IPS-NIHi11 (cell line): ENCODE measurements at regions not wholly inside any gene's neighbourhood (a gene's known extent, or its start where the extent isn't known, plus 50 kb on each side); places are given as distances from the start of the nearest gene placed in this dataset.

Experiments
- DNase-seq: peaks from one replicate; pipeline ENCODE4 v3.0.0; 2012; ENCODE audit warnings: mixed read lengths, low spot score

GRCh38 chr11:115598257-115598901 lies 94.2 kb upstream of the CADM1 start:
- no peak for DNase-seq

DNA sequence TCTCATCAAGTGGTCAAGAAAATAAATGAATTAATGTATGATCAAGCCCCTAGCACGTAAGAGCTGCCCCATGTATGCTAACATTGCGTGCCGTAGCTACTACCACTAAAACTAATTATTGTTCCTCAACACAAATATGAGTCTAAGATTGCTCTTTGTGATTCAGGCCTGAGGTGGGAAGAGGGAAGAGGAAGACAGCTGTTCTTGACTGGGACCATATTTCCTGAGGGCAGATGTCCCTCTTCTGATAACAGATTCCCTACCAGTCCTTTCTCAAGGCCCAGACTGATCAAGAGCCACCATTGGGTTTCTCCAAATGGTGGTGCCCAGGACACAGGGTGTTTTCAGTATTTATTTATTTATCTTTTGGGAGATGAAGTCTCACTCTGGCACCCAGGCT lies 87.2 kb upstream of the CADM1 start:
- DNase-seq = no peak

GRCh38 chr11:115590254-115590653 lies 86.0 kb upstream of the CADM1 start:
- DNase-seq = peak; percentile 21

GRCh38 chr11:115587718-115588342 lies 83.6 kb upstream of the CADM1 start:
- no peak for DNase-seq

DNA sequence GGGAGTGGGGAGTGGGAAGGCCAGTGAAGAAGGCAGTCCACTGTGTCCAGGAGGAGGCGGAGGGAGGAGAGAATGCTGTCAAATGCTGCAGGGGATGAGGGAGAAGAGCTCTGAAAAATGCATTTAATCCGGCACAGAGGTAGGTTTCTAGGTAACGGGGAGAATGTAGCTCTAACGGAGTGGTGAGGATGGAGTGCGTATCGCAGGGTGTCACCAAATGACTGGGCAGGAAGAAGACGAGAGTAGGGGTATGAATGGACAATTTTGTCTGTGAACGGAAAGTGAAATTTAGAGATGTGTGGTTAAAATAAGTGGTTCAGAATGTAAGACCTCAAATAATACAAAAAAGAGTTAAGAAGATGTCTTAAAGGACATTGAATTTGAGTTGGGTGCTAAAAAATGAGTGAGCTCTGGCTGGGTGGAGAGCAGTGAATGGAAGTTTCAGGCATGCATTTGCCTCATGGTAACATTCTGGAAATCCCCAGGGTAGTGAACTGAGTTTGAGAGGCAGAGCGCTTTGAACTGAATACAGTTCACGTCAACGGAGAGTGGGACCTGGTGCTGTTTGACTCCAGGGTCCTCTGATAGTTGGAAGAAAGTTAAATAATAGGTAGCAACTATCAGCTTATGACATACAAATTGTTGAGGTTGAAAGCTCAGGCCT lies 81.3 kb upstream of the CADM1 start:
- DNase-seq = no peak

GRCh38 chr11:115581871-115582639 lies 77.8 kb upstream of the CADM1 start:
- DNase-seq = peak; percentile 48

DNA sequence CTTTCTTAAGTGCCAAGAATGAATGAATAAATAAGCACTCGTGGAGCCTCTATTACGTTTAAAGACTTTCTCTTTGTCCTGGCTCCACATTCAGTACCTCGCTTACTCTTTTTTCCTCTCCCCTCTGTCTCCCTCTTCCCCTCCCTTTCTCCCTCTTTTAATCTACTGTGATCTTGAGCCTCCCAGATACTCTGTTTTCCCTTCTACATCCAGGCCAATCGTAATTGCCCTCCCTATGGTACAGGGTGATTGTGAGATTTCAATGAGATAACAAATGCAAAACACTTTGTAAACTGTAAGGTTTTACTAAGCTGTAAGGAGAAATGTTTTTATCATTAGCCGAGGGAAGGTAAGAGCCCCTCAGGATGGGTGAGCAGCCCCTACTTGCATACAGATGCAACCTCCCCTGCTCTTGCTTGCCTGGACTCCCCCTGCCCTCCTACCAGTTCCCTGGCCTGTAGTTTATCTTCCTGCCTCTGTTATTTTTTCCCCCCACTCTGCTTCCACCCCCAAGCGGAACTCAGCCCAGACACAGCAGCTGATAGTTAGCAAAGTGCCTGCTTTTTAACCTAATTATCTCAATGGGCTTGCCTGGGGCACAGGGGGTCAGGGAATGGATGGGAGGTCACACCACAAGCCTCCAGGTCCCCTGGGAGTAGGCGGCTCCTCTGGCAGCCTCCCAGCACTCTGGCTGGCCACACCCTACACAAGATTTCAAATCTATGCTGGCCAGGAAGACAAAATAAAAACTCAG lies 76.9 kb upstream of the CADM1 start:
- no peak for DNase-seq

DNA sequence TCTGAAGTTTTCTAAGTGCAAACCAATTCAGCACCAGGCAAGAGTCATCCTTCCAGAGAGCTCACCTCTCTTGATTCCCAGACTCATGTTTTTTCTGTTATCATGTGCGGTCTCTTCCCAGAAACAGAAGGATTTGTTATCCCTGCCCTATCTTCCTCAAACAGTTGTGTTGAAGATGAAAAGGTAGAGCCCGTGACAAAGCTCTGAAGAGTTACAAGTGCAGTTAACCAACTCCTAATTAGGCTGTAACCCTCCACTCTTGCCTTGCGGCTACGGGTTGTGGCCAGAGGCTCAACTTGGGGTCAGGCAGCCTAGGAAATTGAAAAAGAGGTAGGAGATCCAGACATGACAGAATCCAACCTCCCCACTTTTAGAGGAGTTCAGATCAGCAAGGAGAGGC lies 76.2 kb upstream of the CADM1 start:
- no peak for DNase-seq

- no peak for DNase-seq
These were observed 75.1 kb upstream of the CADM1 start for GRCh38 chr11:115579181-115579825.

- DNase-seq = no peak
These were observed 74.1 kb upstream of the CADM1 start for GRCh38 chr11:115578275-115578674.

DNA sequence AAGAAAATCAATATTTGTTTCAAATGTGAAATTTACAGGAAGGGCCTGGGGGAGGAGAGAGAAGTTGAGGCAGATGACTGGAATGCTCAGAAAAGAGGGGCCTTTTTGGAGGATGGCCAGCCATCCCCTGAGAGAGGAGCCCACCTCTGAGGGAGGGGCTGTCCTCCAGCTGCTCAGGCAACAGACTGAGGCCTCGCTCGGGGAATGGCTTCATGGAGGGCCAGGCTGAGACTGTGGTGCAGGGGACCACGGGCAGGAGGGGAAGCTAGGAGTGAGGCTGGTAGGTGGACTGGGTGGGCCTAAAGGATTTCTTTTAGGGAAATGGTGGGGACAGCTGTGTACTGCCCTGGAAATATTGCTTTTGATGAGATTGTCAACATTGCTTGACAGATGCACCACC lies 73.5 kb upstream of the CADM1 start:
- DNase-seq = no peak

DNA sequence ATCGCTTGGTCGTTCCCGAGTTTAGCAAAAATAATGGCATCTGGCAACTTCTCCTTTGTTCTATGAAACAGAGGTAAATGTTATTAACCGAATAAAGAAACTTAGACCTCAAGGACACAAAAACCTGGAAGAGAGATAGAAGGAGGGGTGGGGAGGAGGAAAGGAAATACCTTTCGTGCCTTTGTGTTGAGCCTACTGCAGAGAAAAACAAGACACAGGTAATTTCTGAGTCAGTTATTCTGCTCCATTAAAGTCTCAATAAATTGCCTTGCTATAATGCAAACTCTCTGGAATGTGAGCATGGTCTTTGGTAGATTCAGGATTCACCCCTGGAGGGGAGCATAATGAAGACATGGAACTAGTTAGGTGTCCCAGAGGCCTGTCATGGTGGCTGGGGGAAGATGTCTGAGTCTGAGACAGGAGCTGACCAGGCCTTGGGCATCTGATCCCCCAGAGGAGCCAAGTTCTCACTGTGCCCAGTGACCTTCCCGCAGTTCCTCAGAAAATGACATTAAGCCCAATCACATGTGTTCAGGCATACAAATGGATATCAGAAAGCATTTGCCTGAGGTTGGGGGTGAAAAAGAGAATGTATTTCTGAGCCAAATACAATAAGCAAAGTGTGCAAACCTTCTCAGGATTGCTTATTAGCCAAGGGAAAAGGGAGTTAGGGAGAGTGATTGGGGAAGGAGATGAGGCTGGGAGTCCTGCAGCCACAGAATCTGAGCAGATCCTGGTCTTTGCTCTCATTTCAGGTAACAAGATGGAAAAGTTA lies 72.6 kb upstream of the CADM1 start:
- DNase-seq = no peak

- no peak for DNase-seq
These were observed 68.3 kb upstream of the CADM1 start for GRCh38 chr11:115572551-115572950.

DNA sequence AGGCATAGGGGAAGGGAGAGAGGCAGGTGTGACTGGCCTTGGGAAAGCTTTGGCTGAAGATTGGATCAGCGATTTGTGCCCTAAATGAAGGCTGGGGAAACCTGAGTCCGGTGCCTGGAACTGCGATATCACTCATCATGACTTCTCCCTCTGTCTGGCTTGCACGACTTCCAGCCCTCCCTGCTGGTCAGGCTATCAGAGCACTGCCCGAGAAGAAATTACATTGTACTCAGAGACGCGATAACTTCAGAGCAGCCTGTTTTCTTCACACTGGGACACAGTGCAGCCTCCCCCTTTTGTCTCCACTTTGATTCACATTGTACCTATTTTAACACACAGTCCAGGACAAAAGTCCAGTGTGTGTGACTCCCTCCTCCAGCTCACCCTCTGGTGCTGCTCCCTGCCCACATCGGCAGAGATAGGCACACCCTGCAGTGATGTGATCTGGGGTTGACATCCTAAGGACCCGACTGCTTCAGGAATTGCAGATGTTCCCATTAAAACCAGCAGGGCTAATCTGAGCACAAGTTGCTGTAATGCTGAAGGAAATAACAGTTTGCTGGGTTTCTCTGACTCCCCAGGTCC lies 62.1 kb upstream of the CADM1 start:
- no peak for DNase-seq

- DNase-seq = no peak
These were observed 60.6 kb upstream of the CADM1 start for GRCh38 chr11:115564851-115565250.

DNA sequence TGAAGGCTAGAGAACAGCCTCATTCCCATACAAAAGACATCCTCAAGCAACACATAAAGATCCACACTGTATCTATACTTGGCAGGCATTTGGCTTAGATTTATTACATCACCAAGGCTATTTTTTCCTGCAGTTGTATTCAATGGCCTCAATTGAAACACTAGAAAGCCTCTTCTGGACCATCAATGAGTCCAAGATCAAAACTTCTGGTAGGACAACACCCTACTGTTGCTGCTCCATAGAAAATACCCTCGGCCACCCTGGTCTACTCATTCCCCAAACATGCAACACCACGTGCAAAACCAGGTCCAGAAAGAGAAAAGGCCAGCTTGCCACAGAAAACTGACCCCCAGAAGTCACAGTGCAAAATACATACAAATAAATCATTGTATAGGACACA lies 56.9 kb upstream of the CADM1 start:
- no peak for DNase-seq

- DNase-seq = no peak
These were observed 54.4 kb upstream of the CADM1 start for GRCh38 chr11:115558635-115559034.

DNA sequence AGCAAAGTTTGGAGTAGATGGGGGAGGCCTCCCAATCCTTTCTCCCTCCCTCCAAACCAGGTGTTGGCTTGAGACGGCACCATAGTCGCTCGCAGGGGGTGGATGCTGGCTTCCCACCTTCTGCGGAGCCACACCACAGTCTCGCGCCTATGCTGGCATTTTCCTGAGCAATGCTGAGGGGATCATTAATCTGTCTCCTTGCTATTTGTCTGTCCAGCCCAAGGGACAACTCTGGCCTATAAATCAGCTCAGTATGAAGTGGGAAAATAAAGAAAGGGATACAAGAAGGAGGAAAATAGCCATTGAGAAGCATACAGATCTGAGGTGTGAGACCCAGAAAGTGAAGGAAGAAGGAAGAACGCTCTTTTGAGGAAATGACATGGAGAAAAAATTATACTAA lies 53.5 kb upstream of the CADM1 start:
- no peak for DNase-seq

DNA sequence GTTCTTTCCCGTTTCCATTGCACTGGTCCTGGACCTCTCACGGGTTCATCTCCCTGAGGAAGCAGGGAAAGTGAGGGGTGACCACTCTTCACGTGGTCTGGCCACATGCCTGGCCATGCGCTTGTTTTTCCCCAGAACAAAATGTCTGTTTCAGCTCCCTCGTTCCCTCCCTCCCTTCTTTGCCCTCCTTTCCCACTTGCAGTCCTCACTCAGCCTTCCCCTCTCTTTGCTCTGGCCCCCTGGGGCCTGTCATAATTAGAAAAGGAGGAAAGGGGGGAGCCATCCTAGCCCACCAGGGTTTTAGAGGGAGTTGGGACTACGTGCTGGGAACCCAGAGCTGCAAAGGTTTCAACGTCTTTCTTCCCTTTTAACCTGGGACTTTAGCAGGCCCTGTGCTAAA lies 52.8 kb upstream of the CADM1 start:
- DNase-seq = no peak

DNA sequence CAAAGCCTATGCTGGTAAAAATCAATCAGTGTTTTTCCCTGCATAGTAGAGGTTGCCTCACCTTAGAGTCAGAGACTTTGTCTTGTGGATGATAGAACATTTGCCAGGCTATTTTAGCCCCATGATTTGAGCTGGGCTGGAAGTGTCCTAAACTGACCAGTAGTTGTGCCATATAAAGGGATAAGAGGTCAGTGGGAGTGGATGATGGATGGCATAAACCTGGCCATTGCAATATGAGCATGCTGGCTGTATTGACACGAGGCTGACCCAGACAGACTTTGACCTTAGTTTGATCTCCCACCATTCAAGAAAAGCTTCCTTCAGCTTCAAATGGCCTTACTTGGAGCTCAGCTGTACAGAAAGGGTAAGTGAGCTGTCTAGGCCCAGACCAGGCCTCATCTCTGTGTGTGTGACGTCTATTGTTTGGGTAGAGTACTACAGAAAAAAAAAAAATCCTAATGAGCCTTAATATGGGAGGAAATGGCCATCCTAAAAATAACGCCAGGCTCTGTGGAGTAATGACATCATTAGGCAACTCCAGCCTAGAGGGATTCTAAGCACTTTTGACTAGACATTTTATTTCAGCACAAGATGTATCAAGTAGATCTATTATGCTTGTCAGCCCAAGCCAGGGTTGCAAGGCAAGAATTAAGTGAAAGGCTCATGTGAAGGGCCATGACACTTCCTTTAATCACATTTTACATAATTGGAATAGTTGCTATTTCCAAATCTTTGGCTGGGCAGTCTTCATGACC lies 51.3 kb upstream of the CADM1 start:
- no peak for DNase-seq
